OCI-LY7 (cell line): ENCODE measurements at regions not wholly inside any gene's neighbourhood (a gene's known extent, or its start where the extent isn't known, plus 50 kb on each side); places are given as distances from the start of the nearest gene placed in this dataset.

Experiments
- EZH2phosphoT487 ChIP-seq: fragments of 200-600 bp; sonication (generic); IDR thresholded peaks from 2 replicates; pipeline ENCODE4 v1.6.1; 2018; ENCODE audit warnings: low read depth, borderline replicate concordance, mild to moderate bottlenecking, mixed run types, antibody characterized with exemption, low read length, moderate library complexity, mixed read lengths
- TF ChIP-seq, protein P1 (sequence below): fragments of 200-600 bp; sonication (generic); conservative IDR thresholded peaks from 2 replicates; pipeline ENCODE4 v1.5.1; 2014; ENCODE audit warnings: mild to moderate bottlenecking, antibody characterized with exemption, low read length, moderate library complexity, mixed read lengths

GRCh38 chr12:86473231-86473630 is 217.0 kb upstream of the MGAT4C start:
- TF ChIP-seq, protein P1, sequence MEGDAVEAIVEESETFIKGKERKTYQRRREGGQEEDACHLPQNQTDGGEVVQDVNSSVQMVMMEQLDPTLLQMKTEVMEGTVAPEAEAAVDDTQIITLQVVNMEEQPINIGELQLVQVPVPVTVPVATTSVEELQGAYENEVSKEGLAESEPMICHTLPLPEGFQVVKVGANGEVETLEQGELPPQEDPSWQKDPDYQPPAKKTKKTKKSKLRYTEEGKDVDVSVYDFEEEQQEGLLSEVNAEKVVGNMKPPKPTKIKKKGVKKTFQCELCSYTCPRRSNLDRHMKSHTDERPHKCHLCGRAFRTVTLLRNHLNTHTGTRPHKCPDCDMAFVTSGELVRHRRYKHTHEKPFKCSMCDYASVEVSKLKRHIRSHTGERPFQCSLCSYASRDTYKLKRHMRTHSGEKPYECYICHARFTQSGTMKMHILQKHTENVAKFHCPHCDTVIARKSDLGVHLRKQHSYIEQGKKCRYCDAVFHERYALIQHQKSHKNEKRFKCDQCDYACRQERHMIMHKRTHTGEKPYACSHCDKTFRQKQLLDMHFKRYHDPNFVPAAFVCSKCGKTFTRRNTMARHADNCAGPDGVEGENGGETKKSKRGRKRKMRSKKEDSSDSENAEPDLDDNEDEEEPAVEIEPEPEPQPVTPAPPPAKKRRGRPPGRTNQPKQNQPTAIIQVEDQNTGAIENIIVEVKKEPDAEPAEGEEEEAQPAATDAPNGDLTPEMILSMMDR = no peak
- no peak for TF ChIP-seq EZH2phosphoT487
